ENCODE measurements at regions not wholly inside any gene's neighbourhood (a gene's known extent, or its start where the extent isn't known, plus 50 kb on each side); places are given as distances from the start of the nearest gene placed in this dataset.
"Not testable (repeated sequence)": the region's sequence is repeated elsewhere in the genome, so short reads cannot be mapped to it uniquely, and the experiment has no call there.

- no peak for DNase-seq
- in situ Hi-C loops (cut with MboI; ENCODE audit: low pct_unique_long_range_greater_than_20kb, low sequenced_read_pairs) = no loop called here
Observed at GRCh38 chr22:34834059-34834458, 231.9 kb upstream of the ISX start.

GRCh38 chr22:34834541-34834940 lies 231.4 kb upstream of the ISX start:
- DNase-seq; in situ Hi-C loops (cut with MboI; ENCODE audit: low pct_unique_long_range_greater_than_20kb, low sequenced_read_pairs): not testable (repeated sequence)

GRCh38 chr22:34841331-34841771 lies 224.6 kb upstream of the ISX start:
- DNase-seq = no peak
- in situ Hi-C loops (cut with MboI; ENCODE audit: low pct_unique_long_range_greater_than_20kb, low sequenced_read_pairs) = no loop called here

GRCh38 chr22:34841911-34842310 lies 224.0 kb upstream of the ISX start:
- in situ Hi-C loops (cut with MboI; ENCODE audit: low pct_unique_long_range_greater_than_20kb, low sequenced_read_pairs) = no loop called here
- no peak for DNase-seq

- in situ Hi-C loops (cut with MboI; ENCODE audit: low pct_unique_long_range_greater_than_20kb, low sequenced_read_pairs) = no loop called here
- no peak for DNase-seq
Observed at GRCh38 chr22:34842630-34843029, 223.3 kb upstream of the ISX start.

GRCh38 chr22:34843743-34844142 lies 222.2 kb upstream of the ISX start:
- DNase-seq; in situ Hi-C loops (cut with MboI; ENCODE audit: low pct_unique_long_range_greater_than_20kb, low sequenced_read_pairs): not testable (repeated sequence)

GRCh38 chr22:34845391-34845790 lies 220.6 kb upstream of the ISX start:
- in situ Hi-C loops (cut with MboI; ENCODE audit: low pct_unique_long_range_greater_than_20kb, low sequenced_read_pairs) = no loop called here

GRCh38 chr22:34847072-34847471 lies 218.9 kb upstream of the ISX start:
- in situ Hi-C loops (cut with MboI; ENCODE audit: low pct_unique_long_range_greater_than_20kb, low sequenced_read_pairs) = no loop called here

More at GRCh38 chr22:34845391-34845790, 220.6 kb upstream of the ISX start:
- DNase-seq = no peak

GRCh38 chr22:34849965-34850364 lies 216.0 kb upstream of the ISX start:
- DNase-seq = no peak
- in situ Hi-C loops (cut with MboI; ENCODE audit: low pct_unique_long_range_greater_than_20kb, low sequenced_read_pairs) = no loop called here

More at GRCh38 chr22:34847072-34847471, 218.9 kb upstream of the ISX start:
- DNase-seq = no peak

- in situ Hi-C loops (cut with MboI; ENCODE audit: low pct_unique_long_range_greater_than_20kb, low sequenced_read_pairs) = no loop called here
- DNase-seq = no peak
Observed at GRCh38 chr22:34851918-34852662, 213.9 kb upstream of the ISX start.

- in situ Hi-C loops (cut with MboI; ENCODE audit: low pct_unique_long_range_greater_than_20kb, low sequenced_read_pairs) = no loop called here
- DNase-seq = no peak
Observed at GRCh38 chr22:34855471-34855870, 210.5 kb upstream of the ISX start.

GRCh38 chr22:34858066-34858465 lies 207.9 kb upstream of the ISX start:
- in situ Hi-C loops (cut with MboI; ENCODE audit: low pct_unique_long_range_greater_than_20kb, low sequenced_read_pairs) = no loop called here
- DNase-seq = no peak

GRCh38 chr22:34861787-34862186 lies 204.2 kb upstream of the ISX start:
- DNase-seq = no peak
- in situ Hi-C loops (cut with MboI; ENCODE audit: low pct_unique_long_range_greater_than_20kb, low sequenced_read_pairs) = no loop called here

GRCh38 chr22:34866081-34866480 lies 199.9 kb upstream of the ISX start:
- DNase-seq = no peak
- in situ Hi-C loops (cut with MboI; ENCODE audit: low pct_unique_long_range_greater_than_20kb, low sequenced_read_pairs) = no loop called here

- no peak for DNase-seq
- in situ Hi-C loops (cut with MboI; ENCODE audit: low pct_unique_long_range_greater_than_20kb, low sequenced_read_pairs) = no loop called here
Observed at GRCh38 chr22:34866495-34867131, 199.3 kb upstream of the ISX start.

- no peak for DNase-seq
Observed at GRCh38 chr22:34877506-34877905, 188.5 kb upstream of the ISX start.

GRCh38 chr22:34878171-34878570 lies 187.8 kb upstream of the ISX start:
- DNase-seq = no peak
- in situ Hi-C loops (cut with MboI; ENCODE audit: low pct_unique_long_range_greater_than_20kb, low sequenced_read_pairs) = no loop called here

More at GRCh38 chr22:34877506-34877905, 188.5 kb upstream of the ISX start:
- in situ Hi-C loops (cut with MboI; ENCODE audit: low pct_unique_long_range_greater_than_20kb, low sequenced_read_pairs) = no loop called here

- in situ Hi-C loops (cut with MboI; ENCODE audit: low pct_unique_long_range_greater_than_20kb, low sequenced_read_pairs) = no loop called here
- DNase-seq = no peak
Observed at GRCh38 chr22:34879001-34879400, 187.0 kb upstream of the ISX start.

GRCh38 chr22:34880662-34881061 lies 185.3 kb upstream of the ISX start:
- DNase-seq = no peak
- in situ Hi-C loops (cut with MboI; ENCODE audit: low pct_unique_long_range_greater_than_20kb, low sequenced_read_pairs) = no loop called here

- in situ Hi-C loops (cut with MboI; ENCODE audit: low pct_unique_long_range_greater_than_20kb, low sequenced_read_pairs) = no loop called here
Observed at GRCh38 chr22:34881453-34881852, 184.5 kb upstream of the ISX start.

GRCh38 chr22:34885852-34886251 lies 180.1 kb upstream of the ISX start:
- DNase-seq = no peak
- in situ Hi-C loops (cut with MboI; ENCODE audit: low pct_unique_long_range_greater_than_20kb, low sequenced_read_pairs) = no loop called here

More at GRCh38 chr22:34881453-34881852, 184.5 kb upstream of the ISX start:
- no peak for DNase-seq

Data from KBM-7 (cell line).